ENCODE measurements at regions not wholly inside any gene's neighbourhood (a gene's known extent, or its start where the extent isn't known, plus 50 kb on each side); places are given as distances from the start of the nearest gene placed in this dataset.

GRCh38 chr7:41028580-41028979, 674.3 kb downstream of the INHBA start:
- TF ChIP-seq EZH2 (IDR thresholded peaks at IDR 0.05; ENCODE audit: borderline replicate concordance, insufficient read depth, low read length, poor library complexity, severe bottlenecking): no peak
- TF ChIP-seq CTCF (IDR thresholded peaks at IDR 0.05; ENCODE audit: poor library complexity, severe bottlenecking): no peak
- TF ChIP-seq TAF1 (IDR thresholded peaks at IDR 0.05; ENCODE audit: low read depth): no peak
- no peak for TF ChIP-seq RAD21 (conservative IDR thresholded peaks at IDR 0.05)
- TF ChIP-seq POLR2AphosphoS5 (IDR thresholded peaks at IDR 0.05): no peak
- TF ChIP-seq EP300 (conservative IDR thresholded peaks at IDR 0.05; ENCODE audit: poor library complexity, severe bottlenecking): no peak
- TF ChIP-seq MXI1 (conservative IDR thresholded peaks at IDR 0.05; ENCODE audit: poor library complexity, severe bottlenecking): no peak
- no peak for TF ChIP-seq REST (IDR thresholded peaks at IDR 0.05; ENCODE audit: borderline replicate concordance)

Data from neural cell (in vitro differentiated cells).